ENCODE measurements at regions not wholly inside any gene's neighbourhood (a gene's known extent, or its start where the extent isn't known, plus 50 kb on each side); places are given as distances from the start of the nearest gene placed in this dataset.
A peak's percentile ranks its signal among the peaks of the same experiment; 100 is the strongest.
"Not testable (repeated sequence)": the region's sequence is repeated elsewhere in the genome, so short reads cannot be mapped to it uniquely, and the experiment has no call there.

DNA sequence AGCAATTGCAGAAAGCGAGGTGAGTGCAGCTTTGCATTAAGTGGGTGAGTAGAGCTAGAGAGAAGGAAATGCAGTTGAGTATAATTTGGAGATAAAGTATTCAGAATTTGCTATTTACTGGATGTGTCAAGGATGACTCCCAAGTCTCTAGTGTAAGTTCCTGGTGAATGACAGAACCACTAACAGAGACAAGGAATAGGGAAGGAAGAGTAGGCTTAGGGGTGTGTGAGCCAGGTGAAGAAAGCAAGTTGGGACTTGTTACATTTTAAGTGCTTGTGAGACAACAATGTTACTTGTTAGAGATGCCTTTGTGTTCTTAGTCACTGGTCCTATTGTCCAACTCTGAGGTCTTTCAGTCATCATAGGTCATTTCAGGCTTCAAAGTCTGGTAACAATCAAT lies 70.8 kb downstream of the TBC1D26 start:
- not testable (repeated sequence) for DNase-seq

- not testable (repeated sequence) for DNase-seq
Observed at GRCh38 chr17:15806825-15807224, 74.7 kb downstream of the TBC1D26 start.

DNA sequence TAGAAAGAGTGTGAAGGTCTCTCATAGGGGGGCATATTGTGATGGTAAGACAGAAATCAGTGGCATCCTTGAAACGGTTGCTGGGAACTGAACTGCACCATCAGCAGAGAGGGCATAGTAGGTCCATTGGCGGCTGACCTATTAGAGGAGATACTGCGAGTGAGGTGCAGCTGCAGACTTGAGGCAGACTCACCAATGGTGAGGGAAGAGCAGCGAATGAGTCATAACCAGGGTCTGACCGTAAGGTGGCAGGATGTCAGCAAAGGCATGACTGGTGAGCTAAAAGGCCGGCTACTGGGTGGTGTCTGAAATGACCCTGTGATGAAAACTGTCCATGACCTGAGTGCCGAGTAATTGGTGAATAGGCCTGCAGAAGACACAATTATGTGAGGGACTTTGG lies 81.3 kb downstream of the TBC1D26 start:
- not testable (repeated sequence) for DNase-seq

DNA sequence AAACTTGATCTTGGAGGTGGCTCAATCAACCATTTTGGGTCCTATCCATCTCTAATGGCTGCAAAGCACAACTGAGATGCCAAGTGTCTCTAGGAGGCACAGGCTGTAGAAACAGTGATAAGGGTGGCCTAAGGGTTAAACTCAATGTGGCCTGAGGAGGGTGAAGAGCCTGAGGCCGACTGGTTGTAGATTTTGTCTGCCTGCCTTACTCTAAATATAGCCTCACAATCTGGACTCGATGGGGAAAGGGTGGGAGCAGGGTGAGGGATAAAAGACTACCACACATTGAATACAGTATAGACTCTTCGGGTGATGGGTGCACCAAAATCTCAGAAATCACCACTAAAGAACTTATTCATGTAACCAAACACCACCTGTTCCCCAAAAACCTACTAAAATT lies 81.9 kb downstream of the TBC1D26 start:
- DNase-seq = not testable (repeated sequence)

DNA sequence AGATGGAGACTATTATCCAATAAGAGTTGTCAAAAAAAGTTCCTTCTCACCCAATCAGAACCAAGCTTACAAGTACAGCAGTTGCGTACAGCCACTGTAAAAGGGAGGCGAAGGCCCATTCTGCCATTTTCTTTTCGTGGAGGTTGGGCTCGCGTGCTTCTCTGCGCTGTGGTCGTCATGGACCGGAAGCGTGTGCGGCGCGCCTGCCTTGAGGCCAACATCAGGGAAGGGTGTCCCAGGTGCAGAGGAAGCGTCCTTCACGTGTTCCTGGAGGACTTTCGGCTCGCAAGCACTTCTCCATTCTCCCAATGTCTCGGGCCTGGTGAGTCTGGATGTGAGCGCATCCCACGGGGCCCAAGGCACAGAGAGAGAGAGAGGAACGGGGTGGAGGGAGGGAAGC lies 85.8 kb downstream of the TBC1D26 start:
- DNase-seq = not testable (repeated sequence)

- not testable (repeated sequence) for DNase-seq
Observed at GRCh38 chr17:15822280-15822679, 90.2 kb downstream of the TBC1D26 start.

DNA sequence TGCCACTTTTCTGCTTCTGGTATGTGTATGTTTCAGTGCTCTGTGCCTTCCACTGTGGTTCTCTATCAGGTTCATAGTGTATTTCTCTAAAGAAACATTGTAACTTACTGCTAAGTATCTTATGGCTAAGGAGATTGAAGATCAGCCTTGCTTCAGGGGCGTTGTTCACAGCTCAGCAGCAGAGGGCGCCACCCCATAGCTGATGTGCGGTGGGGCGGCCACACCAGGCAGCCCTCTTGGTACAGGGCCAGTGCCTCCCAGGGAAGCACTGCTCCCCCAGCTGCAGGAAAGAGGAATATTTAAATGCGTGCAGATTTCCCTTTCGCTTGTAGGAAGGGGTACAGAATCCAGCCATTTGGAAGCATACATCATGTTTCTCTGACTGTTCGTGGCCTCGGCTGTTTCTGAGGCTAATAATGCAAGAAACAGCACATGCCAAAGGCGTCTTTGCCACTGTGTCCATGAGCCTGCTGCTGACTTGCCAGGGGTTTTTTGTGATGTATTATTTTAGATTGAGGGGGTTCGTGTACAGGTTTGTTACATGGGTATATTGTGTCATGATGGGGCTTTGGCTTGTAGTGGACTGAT lies 96.7 kb downstream of the TBC1D26 start:
- peak; percentile 75 for DNase-seq

- DNase-seq = not testable (repeated sequence)
Observed at GRCh38 chr17:15830221-15830620, 98.1 kb downstream of the TBC1D26 start.

- DNase-seq = not testable (repeated sequence)
Observed at GRCh38 chr17:15831182-15831581, 99.1 kb downstream of the TBC1D26 start.

- DNase-seq = not testable (repeated sequence)
Observed at GRCh38 chr17:15832921-15833480, 100.9 kb downstream of the TBC1D26 start.

GRCh38 chr17:15833890-15834289 lies 101.8 kb downstream of the TBC1D26 start:
- DNase-seq = not testable (repeated sequence)

- not testable (repeated sequence) for DNase-seq
Observed at GRCh38 chr17:15835481-15835880, 103.4 kb downstream of the TBC1D26 start.

DNA sequence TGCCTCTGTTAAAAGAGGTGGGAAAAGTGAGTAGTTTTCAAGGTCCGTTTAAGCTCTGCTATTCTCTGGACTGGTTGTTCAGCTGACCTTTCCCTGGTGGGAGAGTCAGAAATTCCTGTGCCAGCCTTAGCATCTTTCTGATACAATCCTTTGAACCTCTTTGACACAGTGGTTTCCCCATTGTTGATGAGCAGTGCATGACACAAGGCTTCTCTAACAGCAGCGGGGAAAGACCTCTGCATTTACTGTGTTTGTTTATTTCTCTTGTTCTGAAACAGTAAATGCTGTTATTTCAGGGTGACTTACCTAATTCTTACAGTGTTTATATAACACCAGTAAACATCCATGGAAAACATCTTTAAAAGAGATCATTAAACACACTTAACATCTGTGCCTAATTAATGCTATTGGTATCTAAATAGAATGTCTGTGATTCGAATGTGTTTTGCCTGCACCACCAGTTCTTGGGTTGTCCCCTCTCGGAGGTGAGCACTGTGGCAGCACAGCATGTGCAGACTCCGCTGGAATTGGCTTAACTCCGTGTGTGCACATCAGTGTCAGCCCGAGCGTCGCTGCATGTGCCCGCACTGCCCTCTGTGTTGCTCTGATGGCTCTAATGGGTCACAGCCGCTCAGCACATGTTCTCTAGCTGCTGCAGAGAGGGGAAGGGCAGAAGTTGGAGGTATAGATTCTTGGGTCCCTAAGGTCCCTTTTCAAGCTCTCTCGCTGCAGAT lies 104.3 kb downstream of the TBC1D26 start:
- DNase-seq = not testable (repeated sequence)

GRCh38 chr17:15836991-15837390 lies 104.9 kb downstream of the TBC1D26 start:
- DNase-seq = not testable (repeated sequence)

DNA sequence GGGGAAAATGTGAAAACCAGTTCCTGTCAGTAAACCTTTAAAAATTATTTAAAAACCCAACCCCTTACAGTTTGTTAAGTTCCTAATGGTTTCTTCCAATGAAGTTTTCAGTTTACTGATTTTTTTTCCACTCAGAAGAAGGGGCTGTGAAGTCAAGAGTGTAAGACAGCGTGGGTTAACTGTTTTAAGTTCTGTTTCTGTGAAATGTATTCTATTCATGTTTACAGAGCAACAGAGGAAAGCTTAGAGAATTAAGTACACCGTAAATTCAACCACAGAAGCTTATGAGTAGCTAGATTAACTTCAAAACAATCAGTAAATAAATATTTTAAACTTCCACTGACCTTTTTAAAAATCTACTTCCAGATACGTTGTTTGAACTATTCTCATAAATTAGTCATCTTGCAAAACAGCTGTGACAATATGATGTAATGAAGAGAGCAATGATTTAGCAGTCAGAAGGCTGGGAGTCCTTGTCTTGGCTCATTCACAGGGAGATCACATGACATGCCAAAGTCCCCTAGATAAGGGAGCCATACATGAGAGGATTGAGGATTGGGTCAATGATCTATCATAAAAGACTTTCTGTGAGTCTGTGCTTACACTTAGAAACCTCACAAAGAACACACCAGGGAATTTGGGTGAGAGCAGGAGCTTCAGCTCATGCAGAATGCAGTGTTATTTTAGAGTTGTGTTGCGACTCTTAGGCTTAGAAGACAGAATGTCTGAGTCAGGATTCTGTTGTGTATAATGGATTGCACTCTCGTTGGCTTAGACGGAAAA lies 97.3 kb upstream of the ADORA2B start:
- not testable (repeated sequence) for DNase-seq

DNA sequence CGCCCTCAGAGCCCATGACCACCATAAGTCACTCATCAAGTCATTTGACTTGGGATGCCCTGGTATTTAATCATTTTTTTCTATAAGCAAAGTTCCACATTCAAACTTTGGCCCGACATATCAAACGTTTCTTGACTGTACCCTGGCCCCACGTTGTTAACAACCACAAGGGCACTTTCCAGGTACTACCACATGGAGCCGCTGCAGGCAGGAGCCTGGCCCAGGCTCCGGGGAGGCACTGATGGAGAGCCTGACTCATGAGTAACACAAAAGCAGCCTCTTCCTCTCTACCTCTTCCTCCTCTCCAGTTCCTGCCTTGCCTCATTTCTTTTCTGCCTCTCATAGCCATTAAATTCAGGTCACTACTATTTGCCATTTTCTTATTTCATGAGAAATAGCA lies 95.9 kb upstream of the ADORA2B start:
- DNase-seq = peak; percentile 26

DNA sequence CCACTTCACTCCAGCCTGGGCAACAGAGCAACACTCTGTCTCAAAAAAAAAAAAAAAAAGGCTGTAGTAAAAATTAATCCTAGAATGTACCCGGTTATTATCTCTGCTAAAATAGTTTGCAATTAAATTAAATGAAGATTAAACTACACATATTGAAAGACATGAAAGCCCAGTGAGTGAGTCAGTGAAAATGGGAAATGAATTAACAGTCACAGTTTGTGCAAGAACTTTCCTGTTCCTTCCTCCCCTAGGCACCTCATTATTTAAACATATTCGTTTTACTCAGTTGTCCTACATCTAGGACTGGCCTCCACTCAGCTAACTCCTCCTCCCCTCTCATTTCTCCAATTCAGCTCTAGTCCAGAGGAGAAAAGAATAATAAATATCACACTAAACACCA lies 94.9 kb upstream of the ADORA2B start:
- DNase-seq = not testable (repeated sequence)

DNA sequence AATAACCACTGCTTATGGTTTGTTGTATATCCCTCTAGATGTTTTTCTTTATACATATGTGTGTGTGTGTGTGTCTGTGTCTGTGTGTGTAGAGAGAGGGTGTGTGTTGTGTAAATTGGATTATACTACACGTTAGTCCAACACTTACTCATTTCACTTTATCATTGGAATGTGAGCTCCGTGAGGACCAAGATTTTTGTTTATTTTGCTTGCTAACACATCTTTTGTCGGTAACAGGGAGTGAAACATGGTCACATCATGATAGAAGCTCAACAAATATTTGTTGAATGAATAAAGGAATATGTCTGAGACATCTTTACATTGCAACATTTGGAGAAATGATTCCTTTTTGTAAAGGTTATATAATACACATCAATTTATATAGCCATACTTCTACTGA lies 94.2 kb upstream of the ADORA2B start:
- DNase-seq = not testable (repeated sequence)

DNA sequence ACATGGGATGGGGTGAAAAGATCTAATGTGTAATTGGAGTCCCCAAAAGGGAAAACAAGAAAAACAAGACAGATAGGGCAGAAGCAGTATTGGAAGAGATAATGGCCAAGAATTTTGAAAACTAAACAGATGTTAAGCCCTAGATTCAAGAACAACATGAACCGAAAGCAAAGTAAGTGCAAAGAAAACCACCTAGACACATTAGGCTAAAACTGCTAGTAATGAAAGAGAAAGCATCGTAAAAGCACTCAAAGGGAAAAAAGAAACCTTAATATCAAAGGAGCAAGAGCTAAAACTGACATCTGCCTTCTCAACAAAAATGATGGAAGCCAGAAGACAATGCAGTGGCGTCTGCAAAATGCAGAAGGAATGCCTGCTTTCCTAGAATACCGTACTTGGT lies 92.1 kb upstream of the ADORA2B start:
- DNase-seq = not testable (repeated sequence)

GRCh38 chr17:15856191-15856590 lies 88.7 kb upstream of the ADORA2B start:
- DNase-seq = not testable (repeated sequence)

DNA sequence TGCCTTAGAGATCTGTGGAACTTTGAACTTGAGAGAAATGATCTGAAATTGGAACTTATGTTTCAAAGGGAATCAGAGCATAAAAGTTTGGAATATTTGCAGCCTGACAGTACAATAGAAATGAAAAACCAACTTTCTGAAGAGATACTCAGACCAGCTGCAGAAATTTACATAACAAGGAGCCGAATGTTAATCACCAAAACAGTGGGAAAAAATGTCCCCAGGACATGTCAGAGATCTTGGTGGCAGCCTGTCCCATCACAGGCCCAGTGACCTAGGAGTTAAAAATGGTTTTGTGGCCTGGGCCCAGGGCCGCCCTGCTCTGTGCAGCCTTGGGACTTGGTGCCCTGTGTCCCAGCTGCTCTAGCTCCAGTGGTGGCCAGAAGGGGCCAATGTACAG lies 88.2 kb upstream of the ADORA2B start:
- DNase-seq = not testable (repeated sequence)

DNA sequence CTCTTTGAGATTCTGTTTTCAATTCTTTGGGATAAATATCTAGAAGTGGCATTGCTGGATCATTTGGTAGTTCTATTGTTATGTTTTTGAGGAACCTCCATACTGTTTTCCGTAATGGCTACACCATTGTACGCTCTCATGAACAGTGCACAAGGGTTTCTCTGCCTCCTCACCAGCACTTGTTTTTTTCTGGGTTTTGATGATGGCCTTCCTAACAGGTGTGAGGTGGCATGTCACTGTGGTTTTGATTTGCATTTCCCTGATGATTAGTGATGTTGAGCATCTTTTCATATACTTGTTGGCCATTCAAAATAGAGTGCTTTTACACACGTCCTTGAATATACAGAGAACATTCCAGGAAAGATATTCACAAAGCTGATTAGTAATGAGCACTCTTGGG lies 86.8 kb upstream of the ADORA2B start:
- not testable (repeated sequence) for DNase-seq

- not testable (repeated sequence) for DNase-seq
Observed at GRCh38 chr17:15860774-15861173, 84.2 kb upstream of the ADORA2B start.
